OCI-LY3 (cell line): ENCODE measurements at regions not wholly inside any gene's neighbourhood (a gene's known extent, or its start where the extent isn't known, plus 50 kb on each side); places are given as distances from the start of the nearest gene placed in this dataset.

Experiments used
- H2AFZ ChIP-seq: fragments of 200-600, 300-600 bp; shearing (Covaris generic); 2 replicates; pipeline ENCODE4 v1.6.0; 2014; ENCODE audit warnings: antibody characterized with exemption, low read depth, low read length
- H3K27ac ChIP-seq: fragments of 200-600, 300-600 bp; sonication (generic); 2 replicates; pipeline ENCODE4 v1.5.1; 2014; ENCODE audit warnings: mild to moderate bottlenecking, low read length, moderate library complexity, mixed read lengths
- H3K27me3 ChIP-seq: fragments of 200-600, 300-600 bp; sonication (generic); 2 replicates; pipeline ENCODE4 v1.6.1; 2014; ENCODE audit warnings: low read depth, low read length, mixed read lengths
- H3K36me3 ChIP-seq: fragments of 200-600, 300-600 bp; sonication (generic); replicated peaks from 2 replicates; pipeline ENCODE3; 2014; ENCODE audit warnings: low read depth, low read length, mixed read lengths
- H3K4me1 ChIP-seq: fragments of 300-600, 200-600 bp; sonication (generic); 2 replicates; pipeline ENCODE4 v1.6.1; 2014; ENCODE audit warnings: low read length, mixed read lengths
- H3K4me2 ChIP-seq: fragments of 200-600, 300-600 bp; sonication (generic); 2 replicates; pipeline ENCODE4 v1.6.1; 2014; ENCODE audit warnings: low read length, mixed read lengths
- H3K4me3 ChIP-seq: fragments of 300-600, 200-600 bp; sonication (generic); 2 replicates; pipeline ENCODE4 v1.5.1; 2014; ENCODE audit warnings: antibody characterized with exemption, mild to moderate bottlenecking, low read length, moderate library complexity
- H3K79me2 ChIP-seq: fragments of 300-600, 200-600 bp; shearing (Covaris generic); 2 replicates; pipeline ENCODE4 v1.6.1; 2014; ENCODE audit warnings: mild to moderate bottlenecking, low read length, mixed read lengths
- H3K9ac ChIP-seq: fragments of 300-600, 200-600 bp; shearing (Covaris generic); 2 replicates; pipeline ENCODE4 v1.6.0; 2014; ENCODE audit warnings: mild to moderate bottlenecking, low read length, moderate library complexity
- H3K9me3 ChIP-seq: fragments of 200-600, 300-600 bp; shearing (Covaris generic); 2 replicates; pipeline ENCODE4 v1.6.1; 2014; ENCODE audit warnings: low read length, mixed read lengths; ENCODE audit not compliant: insufficient read depth
- H4K20me1 ChIP-seq: fragments of 200-600, 300-600 bp; sonication (generic); 2 replicates; pipeline ENCODE4 v1.6.1; 2016; ENCODE audit warnings: low read length, mixed read lengths; ENCODE audit not compliant: insufficient read depth
- EZH2phosphoT487 ChIP-seq: fragments of 200-600 bp; shearing (Covaris generic); IDR thresholded peaks from 2 replicates; pipeline ENCODE4 v1.6.1; 2018; ENCODE audit warnings: antibody characterized with exemption, mixed run types, low read depth
- TF ChIP-seq, protein P1 (sequence below): fragments of 200-600, 300-600 bp; sonication (generic); IDR thresholded peaks from 2 replicates; pipeline ENCODE4 v1.5.1; 2014; ENCODE audit warnings: antibody characterized with exemption, low read length, low read depth

DNA sequence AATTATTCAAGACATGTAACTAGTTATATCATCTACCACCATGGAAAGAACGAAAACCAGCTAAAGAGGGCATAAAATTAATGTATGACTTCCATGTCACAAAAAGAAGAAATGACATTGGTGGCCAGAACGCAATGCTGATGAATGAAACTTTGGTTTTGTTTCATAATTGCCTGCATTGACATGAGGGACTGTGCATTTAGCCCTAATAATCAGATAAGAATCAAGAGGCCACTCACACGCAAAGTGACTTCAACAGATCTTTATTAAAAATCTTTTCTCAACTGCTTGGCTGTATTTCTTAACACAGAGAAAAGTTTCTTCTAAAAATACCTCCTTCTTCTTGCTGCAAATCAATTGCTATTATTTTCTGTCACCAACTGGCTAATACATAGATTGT is 184.7 kb upstream of the RUNX1 start:
- peaks cover 72% of the 10 kb centered on the region for H3K4me1 ChIP-seq
- H3K36me3 ChIP-seq = peaks cover 63% of the 10 kb centered on the region
- H3K4me3 ChIP-seq = no peak overlapping the region
- H3K27me3 ChIP-seq = no peaks in the 10 kb centered on the region
- H3K4me2 ChIP-seq = no peak overlapping the region
- H3K9ac ChIP-seq = no peak overlapping the region
- peaks cover 36% of the 10 kb centered on the region for H3K9me3 ChIP-seq
- TF ChIP-seq EZH2phosphoT487 = no peak
- TF ChIP-seq, protein P1, sequence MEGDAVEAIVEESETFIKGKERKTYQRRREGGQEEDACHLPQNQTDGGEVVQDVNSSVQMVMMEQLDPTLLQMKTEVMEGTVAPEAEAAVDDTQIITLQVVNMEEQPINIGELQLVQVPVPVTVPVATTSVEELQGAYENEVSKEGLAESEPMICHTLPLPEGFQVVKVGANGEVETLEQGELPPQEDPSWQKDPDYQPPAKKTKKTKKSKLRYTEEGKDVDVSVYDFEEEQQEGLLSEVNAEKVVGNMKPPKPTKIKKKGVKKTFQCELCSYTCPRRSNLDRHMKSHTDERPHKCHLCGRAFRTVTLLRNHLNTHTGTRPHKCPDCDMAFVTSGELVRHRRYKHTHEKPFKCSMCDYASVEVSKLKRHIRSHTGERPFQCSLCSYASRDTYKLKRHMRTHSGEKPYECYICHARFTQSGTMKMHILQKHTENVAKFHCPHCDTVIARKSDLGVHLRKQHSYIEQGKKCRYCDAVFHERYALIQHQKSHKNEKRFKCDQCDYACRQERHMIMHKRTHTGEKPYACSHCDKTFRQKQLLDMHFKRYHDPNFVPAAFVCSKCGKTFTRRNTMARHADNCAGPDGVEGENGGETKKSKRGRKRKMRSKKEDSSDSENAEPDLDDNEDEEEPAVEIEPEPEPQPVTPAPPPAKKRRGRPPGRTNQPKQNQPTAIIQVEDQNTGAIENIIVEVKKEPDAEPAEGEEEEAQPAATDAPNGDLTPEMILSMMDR = no peak
- H2AFZ ChIP-seq = no peak overlapping the region
- no peaks in the 10 kb centered on the region for H4K20me1 ChIP-seq
- no peaks in the 10 kb centered on the region for H3K79me2 ChIP-seq
- H3K27ac ChIP-seq = no peak overlapping the region

DNA sequence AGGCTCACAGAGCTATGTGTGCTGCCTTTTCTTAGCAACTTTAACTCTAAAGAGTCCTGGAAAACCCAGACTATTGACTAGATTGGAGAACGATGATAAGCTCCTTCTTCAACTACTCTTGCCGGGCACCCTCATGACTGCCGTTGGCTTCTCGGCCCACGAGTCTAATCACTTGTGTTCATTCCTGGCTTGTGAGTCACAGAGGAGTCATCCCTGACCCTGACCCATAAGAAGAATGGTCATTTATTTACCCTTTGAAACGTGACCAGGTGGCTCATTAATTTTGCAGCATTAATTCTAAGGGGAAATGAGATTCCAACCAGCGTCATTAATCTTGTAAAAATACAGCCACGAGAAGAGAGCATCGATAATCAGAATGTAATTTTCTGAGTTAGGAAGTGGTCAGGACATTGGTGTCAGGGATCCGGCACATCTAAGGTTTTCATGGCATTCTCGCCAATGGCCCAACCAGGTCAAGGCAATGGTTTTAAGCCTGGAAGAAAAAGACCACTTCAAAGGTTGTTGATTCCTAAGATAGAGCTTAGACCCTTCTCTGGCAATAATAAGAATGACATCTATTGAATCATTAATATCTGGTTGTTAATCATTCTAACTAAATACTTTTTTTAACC is 183.6 kb upstream of the RUNX1 start:
- H3K9me3 ChIP-seq = peaks cover 25% of the 10 kb centered on the region
- H2AFZ ChIP-seq = no peak overlapping the region
- no peaks in the 10 kb centered on the region for H4K20me1 ChIP-seq
- H3K27me3 ChIP-seq = no peaks in the 10 kb centered on the region
- H3K4me1 ChIP-seq = peaks cover 69% of the 10 kb centered on the region
- H3K79me2 ChIP-seq = no peaks in the 10 kb centered on the region
- TF ChIP-seq EZH2phosphoT487 = no peak
- TF ChIP-seq, protein P1 = no peak
- no peak overlapping the region for H3K4me2 ChIP-seq
- no peak overlapping the region for H3K9ac ChIP-seq
- H3K36me3 ChIP-seq = peaks cover 54% of the 10 kb centered on the region
- H3K4me3 ChIP-seq = no peak overlapping the region
- no peak overlapping the region for H3K27ac ChIP-seq

DNA sequence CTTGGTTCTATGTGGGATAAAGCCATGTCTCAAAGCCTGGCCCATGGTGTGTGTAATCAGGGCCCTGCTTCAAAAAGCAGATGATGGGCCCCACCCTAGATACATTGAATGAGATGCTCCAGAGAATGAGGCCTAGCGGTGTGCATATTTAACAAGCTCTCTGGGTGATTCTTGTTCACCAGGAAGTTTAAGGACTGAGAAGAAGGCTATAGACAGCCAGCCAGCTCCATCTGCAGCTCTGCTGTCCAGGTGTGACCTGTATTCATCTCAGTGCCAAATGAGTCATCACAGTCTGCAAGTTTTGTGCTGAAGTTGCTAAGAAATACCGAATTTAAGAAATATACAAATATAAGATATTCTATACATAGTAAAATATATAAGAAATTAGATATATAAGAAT is 182.0 kb upstream of the RUNX1 start:
- H2AFZ ChIP-seq = peak overlapping the region; percentile 47; the same call in 1 of the 2 replicates
- H3K27me3 ChIP-seq = no peaks in the 10 kb centered on the region
- peak overlapping the region; percentile 37; the same call in 1 of the 2 replicates for H3K9ac ChIP-seq
- peaks cover 17% of the 10 kb centered on the region for H3K9me3 ChIP-seq
- H3K79me2 ChIP-seq = peaks cover 3% of the 10 kb centered on the region; the same call in 1 of the 2 replicates
- peaks cover 77% of the 10 kb centered on the region for H3K4me1 ChIP-seq
- H3K4me2 ChIP-seq = peak overlapping the region; percentile 16; the same call in 1 of the 2 replicates
- H3K36me3 ChIP-seq = peaks cover 45% of the 10 kb centered on the region
- no peak overlapping the region for H3K4me3 ChIP-seq
- TF ChIP-seq, protein P1 = no peak
- no peak for TF ChIP-seq EZH2phosphoT487
- peak overlapping the region; percentile 85 for H3K27ac ChIP-seq
- H4K20me1 ChIP-seq = no peaks in the 10 kb centered on the region

DNA sequence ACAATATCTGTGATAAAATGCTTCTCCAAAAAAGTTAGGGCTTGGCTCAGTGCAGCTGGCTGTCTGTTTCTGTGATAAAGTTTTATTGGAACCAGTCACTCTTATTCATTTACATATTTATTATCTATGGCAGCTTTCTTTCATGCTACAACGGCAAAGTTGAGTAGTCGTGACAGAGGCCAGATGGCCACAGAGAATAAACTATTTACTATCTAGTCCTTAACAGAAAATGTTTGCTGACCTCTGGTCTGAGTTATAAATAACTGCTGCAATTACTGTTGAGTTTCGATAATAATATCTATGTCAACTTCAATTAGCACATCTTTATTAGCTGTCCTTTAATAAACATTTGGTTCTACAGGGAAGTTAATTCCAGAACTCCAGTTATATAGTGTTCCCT is 180.2 kb upstream of the RUNX1 start:
- Histone ChIP-seq H3K4me1 (peaks cover 73% of the 10 kb centered on the region), H3K4me2 (peak overlapping the region; percentile 13)

More for the DNA sequence above, 180.2 kb upstream of the RUNX1 start:
- TF ChIP-seq, protein P1 = no peak
- no peak for TF ChIP-seq EZH2phosphoT487
- no peak overlapping the region for H3K4me3 ChIP-seq
- H3K27me3 ChIP-seq = no peaks in the 10 kb centered on the region
- peaks cover 28% of the 10 kb centered on the region for H3K36me3 ChIP-seq
- H4K20me1 ChIP-seq = no peaks in the 10 kb centered on the region
- H3K9me3 ChIP-seq = peaks cover under 1% of the 10 kb centered on the region; the same call in 1 of the 2 replicates
- peak overlapping the region; percentile 85 for H3K27ac ChIP-seq
- H2AFZ ChIP-seq = no peak overlapping the region
- peak overlapping the region; percentile 20; the same call in 1 of the 2 replicates for H3K9ac ChIP-seq
- H3K79me2 ChIP-seq = peaks cover 8% of the 10 kb centered on the region; the same call in 1 of the 2 replicates
